GM12891 (cell line): ENCODE measurements at regions not wholly inside any gene's neighbourhood (a gene's known extent, or its start where the extent isn't known, plus 50 kb on each side); places are given as distances from the start of the nearest gene placed in this dataset.

Source experiments
- POLR2A ChIP-seq: IDR thresholded peaks from 2 replicates; pipeline ENCODE4 v1.6.1; 2011; ENCODE audit warnings: low read depth, low read length, control low read depth
- POLR2AphosphoS5 ChIP-seq: IDR thresholded peaks from 2 replicates; pipeline ENCODE4 v1.6.1; 2011; ENCODE audit warnings: low read depth, low read length, control low read depth
- POU2F2 ChIP-seq: IDR thresholded peaks from 2 replicates; pipeline ENCODE4 v1.6.1; 2011; ENCODE audit warnings: low read depth, mild to moderate bottlenecking, control low read depth, low read length, moderate library complexity
- TAF1 ChIP-seq: IDR thresholded peaks from 2 replicates; pipeline ENCODE4 v1.6.1; 2011; ENCODE audit warnings: low read depth, low read length, control low read depth

GRCh38 chr15:66922608-66923007 is 142.8 kb upstream of the SMAD3 start:
- TF ChIP-seq POLR2A = no peak
- TF ChIP-seq POLR2AphosphoS5 = no peak
- no peak for TF ChIP-seq TAF1
- TF ChIP-seq POU2F2 = no peak
